Endodermal cell (in vitro differentiated cells): ENCODE measurements at regions not wholly inside any gene's neighbourhood (a gene's known extent, or its start where the extent isn't known, plus 50 kb on each side); places are given as distances from the start of the nearest gene placed in this dataset.

Experiments used
- DNase-seq: peaks from one replicate; pipeline ENCODE4 v3.0.0-alpha.2; 2017
- H3K27ac ChIP-seq: 2 replicates; pipeline ENCODE4 v1.5.1; 2013; ENCODE audit warnings: mild to moderate bottlenecking, low read depth, low read length, moderate library complexity
- H3K27me3 ChIP-seq: 2 replicates; pipeline ENCODE4 v1.6.1; 2013; ENCODE audit warnings: mild to moderate bottlenecking, low read length, moderate library complexity; ENCODE audit not compliant: insufficient read depth, control insufficient read depth, poor library complexity, severe bottlenecking
- H3K36me3 ChIP-seq: 2 replicates; pipeline ENCODE4 v1.7.0; 2013; ENCODE audit warnings: mild to moderate bottlenecking, low read length, moderate library complexity; ENCODE audit not compliant: control insufficient read depth, insufficient read depth
- H3K4me1 ChIP-seq: one replicate; pipeline ENCODE4 v1.7.0; 2013; ENCODE audit warnings: low read length; ENCODE audit not compliant: control insufficient read depth, insufficient read depth
- H3K4me3 ChIP-seq: 2 replicates; pipeline ENCODE4 v1.5.1; 2013; ENCODE audit warnings: mild to moderate bottlenecking, low read length, moderate library complexity
- H3K9ac ChIP-seq: 2 replicates; pipeline ENCODE4 v1.6.1; 2013; ENCODE audit warnings: mild to moderate bottlenecking, low read length, moderate library complexity; ENCODE audit not compliant: poor library complexity, severe bottlenecking; ENCODE audit errors: extremely low read depth
- H3K9me3 ChIP-seq: 2 replicates; pipeline ENCODE4 v1.6.1; 2013; ENCODE audit warnings: mild to moderate bottlenecking, low read length, moderate library complexity; ENCODE audit not compliant: control insufficient read depth
- H3K27ac Mint-ChIP-seq: 2 replicates; pipeline ENCODE4 v1.8.0; 2020; ENCODE audit warnings: mixed read lengths
- H3K27me3 Mint-ChIP-seq: 2 replicates; pipeline ENCODE4 v1.8.0; 2021; ENCODE audit warnings: mild to moderate bottlenecking, mixed read lengths; ENCODE audit not compliant: insufficient read depth
- H3K36me3 Mint-ChIP-seq: 2 replicates; pipeline ENCODE4 v1.8.0; 2020; ENCODE audit warnings: low read depth, mixed read lengths
- H3K4me1 Mint-ChIP-seq: 2 replicates; pipeline ENCODE4 v1.8.0; 2020; ENCODE audit warnings: mixed read lengths
- H3K4me3 Mint-ChIP-seq: 2 replicates; pipeline ENCODE4 v1.8.0; 2020; ENCODE audit warnings: mild to moderate bottlenecking, moderate library complexity, mixed read lengths
- H3K9me3 Mint-ChIP-seq: 2 replicates; pipeline ENCODE4 v1.8.0; 2020; ENCODE audit warnings: mild to moderate bottlenecking, mixed read lengths
- WGBS, 2 experiments: methylation state at CpG; one replicate each; pipeline versions ENCODE4 v1.1.5 to v1.1.7; 2013; ENCODE audit warnings: missing lambda C conversion rate in 2 of 2, mixed read lengths in 1 of 2; ENCODE audit not compliant: insufficient coverage in 1 of 2, insufficient read length in 1 of 2; 5-methylcytosine and 5-hydroxymethylcytosine counted together
- TF ChIP-seq, protein P1 (sequence below): fragments of 200-600 bp; sonication (generic); conservative IDR thresholded peaks from 2 replicates; pipeline ENCODE4 v1.5.0; 2021; ENCODE audit warnings: antibody characterized with exemption, mild to moderate bottlenecking

- no peak overlapping the region for H3K27ac Mint-ChIP-seq
- no peak for DNase-seq
- peaks cover 2% of the 10 kb centered on the region for H3K27me3 Mint-ChIP-seq
- peaks cover 5% of the 10 kb centered on the region for H3K4me1 Mint-ChIP-seq
- no peaks in the 10 kb centered on the region for H3K4me1 ChIP-seq
- TF ChIP-seq, protein P1, sequence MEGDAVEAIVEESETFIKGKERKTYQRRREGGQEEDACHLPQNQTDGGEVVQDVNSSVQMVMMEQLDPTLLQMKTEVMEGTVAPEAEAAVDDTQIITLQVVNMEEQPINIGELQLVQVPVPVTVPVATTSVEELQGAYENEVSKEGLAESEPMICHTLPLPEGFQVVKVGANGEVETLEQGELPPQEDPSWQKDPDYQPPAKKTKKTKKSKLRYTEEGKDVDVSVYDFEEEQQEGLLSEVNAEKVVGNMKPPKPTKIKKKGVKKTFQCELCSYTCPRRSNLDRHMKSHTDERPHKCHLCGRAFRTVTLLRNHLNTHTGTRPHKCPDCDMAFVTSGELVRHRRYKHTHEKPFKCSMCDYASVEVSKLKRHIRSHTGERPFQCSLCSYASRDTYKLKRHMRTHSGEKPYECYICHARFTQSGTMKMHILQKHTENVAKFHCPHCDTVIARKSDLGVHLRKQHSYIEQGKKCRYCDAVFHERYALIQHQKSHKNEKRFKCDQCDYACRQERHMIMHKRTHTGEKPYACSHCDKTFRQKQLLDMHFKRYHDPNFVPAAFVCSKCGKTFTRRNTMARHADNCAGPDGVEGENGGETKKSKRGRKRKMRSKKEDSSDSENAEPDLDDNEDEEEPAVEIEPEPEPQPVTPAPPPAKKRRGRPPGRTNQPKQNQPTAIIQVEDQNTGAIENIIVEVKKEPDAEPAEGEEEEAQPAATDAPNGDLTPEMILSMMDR: no peak
- no peaks in the 10 kb centered on the region for H3K9me3 ChIP-seq
- no peaks in the 10 kb centered on the region for H3K9me3 Mint-ChIP-seq
- no peaks in the 10 kb centered on the region for H3K27me3 ChIP-seq
- 95% methylated on average over 2 of the region's 2 CpGs; no CpG with 5 or more reads in 1 of the 2 experiments for WGBS, 2 experiments
- no peaks in the 10 kb centered on the region for H3K36me3 ChIP-seq
- no peak overlapping the region for H3K9ac ChIP-seq
- H3K4me3 Mint-ChIP-seq: no peak overlapping the region
- no peak overlapping the region for H3K4me3 ChIP-seq
- no peak overlapping the region for H3K27ac ChIP-seq
- no peaks in the 10 kb centered on the region for H3K36me3 Mint-ChIP-seq
Observed at GRCh38 chr5:53257806-53258373, 148.3 kb upstream of the MOCS2 start.

- H3K27me3 Mint-ChIP-seq: no peaks in the 10 kb centered on the region
- no peaks in the 10 kb centered on the region for H3K36me3 ChIP-seq
- H3K9me3 ChIP-seq: no peaks in the 10 kb centered on the region
- no peak overlapping the region for H3K27ac Mint-ChIP-seq
- 97 to 100% methylated on average over 1 of the region's 1 CpG for WGBS, 2 experiments
- TF ChIP-seq, protein P1: no peak
- no peak overlapping the region for H3K27ac ChIP-seq
- no peaks in the 10 kb centered on the region for H3K4me1 ChIP-seq
- H3K4me1 Mint-ChIP-seq: peaks cover 5% of the 10 kb centered on the region
- no peak for DNase-seq
- H3K4me3 ChIP-seq: no peak overlapping the region
- H3K9ac ChIP-seq: no peak overlapping the region
- no peaks in the 10 kb centered on the region for H3K36me3 Mint-ChIP-seq
- H3K27me3 ChIP-seq: no peaks in the 10 kb centered on the region
- no peaks in the 10 kb centered on the region for H3K9me3 Mint-ChIP-seq
- H3K4me3 Mint-ChIP-seq: no peak overlapping the region
Observed at GRCh38 chr5:53259176-53259575, 149.6 kb upstream of the MOCS2 start.

DNA sequence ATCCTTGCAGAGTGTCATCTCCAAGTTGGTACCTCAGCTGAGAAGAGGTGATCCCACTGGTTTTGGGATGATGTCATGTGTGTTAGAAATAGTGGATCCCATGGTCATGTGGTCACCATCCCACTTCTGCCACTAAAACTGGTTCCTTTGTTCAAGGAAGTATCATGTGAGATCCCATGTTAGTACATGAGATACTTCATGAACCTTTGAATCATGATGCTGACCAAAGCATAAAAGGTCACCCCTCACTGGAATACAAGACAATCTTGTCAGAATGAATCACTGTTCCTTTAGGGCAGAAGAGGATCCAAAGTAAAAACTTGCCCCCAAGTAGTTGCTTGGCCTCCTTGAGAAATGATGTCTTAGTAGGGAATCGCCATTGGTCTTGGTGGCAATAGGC, 150.9 kb upstream of the MOCS2 start:
- H3K9me3 Mint-ChIP-seq: no peaks in the 10 kb centered on the region
- Histone ChIP-seq H3K36me3 (no peaks in the 10 kb centered on the region), H3K27ac (no peak overlapping the region), H3K9ac (no peak overlapping the region), H3K4me1 (no peaks in the 10 kb centered on the region), H3K9me3 (no peaks in the 10 kb centered on the region), H3K4me3 (no peak overlapping the region), H3K27me3 (no peaks in the 10 kb centered on the region)
- no peak overlapping the region for H3K4me3 Mint-ChIP-seq
- TF ChIP-seq, protein P1: no peak
- no peaks in the 10 kb centered on the region for H3K27me3 Mint-ChIP-seq
- 83% methylated on average over 1 of the region's 1 CpG; no CpG with 5 or more reads in 1 of the 2 experiments for WGBS, 2 experiments
- no peak for DNase-seq
- no peaks in the 10 kb centered on the region for H3K36me3 Mint-ChIP-seq
- H3K4me1 Mint-ChIP-seq: peaks cover 5% of the 10 kb centered on the region
- no peak overlapping the region for H3K27ac Mint-ChIP-seq
